MM.1S (cell line): ENCODE measurements at regions not wholly inside any gene's neighbourhood (a gene's known extent, or its start where the extent isn't known, plus 50 kb on each side); places are given as distances from the start of the nearest gene placed in this dataset.

ENCODE experiments used
- DNase-seq: peaks from one replicate; pipeline ENCODE4 v3.0.0-alpha.2; 2015
- H2AFZ ChIP-seq: fragments of 300-600 bp; sonication (generic); 2 replicates; pipeline ENCODE4 v1.6.0; 2016; ENCODE audit warnings: antibody characterized with exemption, low read length
- H3F3A ChIP-seq: fragments of 300-600 bp; sonication (generic); 2 replicates; pipeline ENCODE4 v1.6.1; 2016; ENCODE audit warnings: mild to moderate bottlenecking, antibody characterized with exemption, low read length, moderate library complexity, mixed read lengths; ENCODE audit not compliant: insufficient read depth
- H3K27ac ChIP-seq: fragments of 300-600 bp; sonication (generic); 2 replicates; pipeline ENCODE4 v1.5.1; 2016; ENCODE audit warnings: mild to moderate bottlenecking, low read length
- H3K27me3 ChIP-seq: fragments of 300-600 bp; sonication (generic); replicated peaks from 2 replicates; pipeline ENCODE4 v1.6.0; 2016; ENCODE audit warnings: low read length; ENCODE audit not compliant: insufficient read depth
- H3K36me3 ChIP-seq: fragments of 300-600 bp; sonication (generic); replicated peaks from 2 replicates; pipeline ENCODE4 v1.6.1; 2016; ENCODE audit warnings: mild to moderate bottlenecking, low read length, mixed read lengths; ENCODE audit not compliant: insufficient read depth
- H3K4me1 ChIP-seq: fragments of 300-600 bp; sonication (generic); 2 replicates; pipeline ENCODE4 v1.6.1; 2016; ENCODE audit warnings: low read length, mixed read lengths
- H3K4me2 ChIP-seq: fragments of 300-600 bp; sonication (generic); 2 replicates; pipeline ENCODE4 v1.6.0; 2016; ENCODE audit warnings: low read depth, low read length
- H3K4me3 ChIP-seq: fragments of 300-600 bp; sonication (generic); 2 replicates; pipeline ENCODE4 v1.5.1; 2016; ENCODE audit warnings: low read length, mixed read lengths
- H3K79me2 ChIP-seq: fragments of 300-600 bp; sonication (generic); 2 replicates; pipeline ENCODE4 v1.6.1; 2016; ENCODE audit warnings: mixed run types, low read length, mixed read lengths
- H3K9ac ChIP-seq: fragments of 300-600 bp; sonication (generic); 2 replicates; pipeline ENCODE4 v1.6.1; 2016; ENCODE audit warnings: low read length, mixed read lengths
- H3K9me2 ChIP-seq: fragments of 300-600 bp; sonication (generic); replicated peaks from 2 replicates; pipeline ENCODE4 v1.6.1; 2016; ENCODE audit warnings: mild to moderate bottlenecking, low read length, mixed read lengths; ENCODE audit not compliant: insufficient read depth
- H3K9me3 ChIP-seq: fragments of 300-600 bp; sonication (generic); replicated peaks from 2 replicates; pipeline ENCODE4 v1.6.1; 2016; ENCODE audit warnings: mild to moderate bottlenecking, low read length, mixed read lengths; ENCODE audit not compliant: insufficient read depth
- H4K20me1 ChIP-seq: fragments of 300-600 bp; sonication (generic); 2 replicates; pipeline ENCODE4 v1.6.1; 2016; ENCODE audit warnings: mild to moderate bottlenecking, low read length, moderate library complexity, mixed read lengths; ENCODE audit not compliant: insufficient read depth
- CTCF ChIP-seq: fragments of 300-600 bp; sonication (generic); IDR thresholded peaks from 2 replicates; pipeline ENCODE4 v1.5.1; 2016; ENCODE audit warnings: antibody characterized with exemption, low read length, mixed read lengths
- EZH2 ChIP-seq: fragments of 300-600 bp; sonication (generic); optimal IDR thresholded peaks from 2 replicates; pipeline ENCODE3; 2017; ENCODE audit warnings: low read depth, mild to moderate bottlenecking, antibody characterized with exemption, low read length, mixed read lengths
- EZH2phosphoT487 ChIP-seq: fragments of 300-600 bp; sonication (generic); IDR thresholded peaks from 2 replicates; pipeline ENCODE4 v1.6.1; 2018; ENCODE audit warnings: antibody characterized with exemption, low read length

GRCh38 chr5:89520771-89521170, 637.8 kb upstream of the MEF2C start:
- H2AFZ ChIP-seq: no peak overlapping the region
- H3K4me3 ChIP-seq: no peak overlapping the region
- H3K79me2 ChIP-seq: no peaks in the 10 kb centered on the region
- no peak overlapping the region for H3K27ac ChIP-seq
- H3K27me3 ChIP-seq: no peaks in the 10 kb centered on the region
- H3K9me2 ChIP-seq: no peaks in the 10 kb centered on the region
- H3K36me3 ChIP-seq: no peaks in the 10 kb centered on the region
- H3K9me3 ChIP-seq: no peaks in the 10 kb centered on the region
- DNase-seq: no peak
- H3K4me1 ChIP-seq: no peaks in the 10 kb centered on the region
- no peak for TF ChIP-seq EZH2
- no peaks in the 10 kb centered on the region for H3F3A ChIP-seq
- no peak overlapping the region for H3K4me2 ChIP-seq
- H3K9ac ChIP-seq: no peak overlapping the region
- H4K20me1 ChIP-seq: no peaks in the 10 kb centered on the region

- no peak overlapping the region for H3K9ac ChIP-seq
- DNase-seq: no peak
- no peaks in the 10 kb centered on the region for H4K20me1 ChIP-seq
- H3K4me3 ChIP-seq: no peak overlapping the region
- no peaks in the 10 kb centered on the region for H3K79me2 ChIP-seq
- H3F3A ChIP-seq: no peaks in the 10 kb centered on the region
- H3K36me3 ChIP-seq: no peaks in the 10 kb centered on the region
- TF ChIP-seq EZH2phosphoT487 (no peak), EZH2 (no peak)
- no peaks in the 10 kb centered on the region for H3K9me2 ChIP-seq
- no peak overlapping the region for H3K27ac ChIP-seq
- no peak overlapping the region for H3K4me2 ChIP-seq
- no peak overlapping the region for H2AFZ ChIP-seq
- no peaks in the 10 kb centered on the region for H3K27me3 ChIP-seq
- H3K4me1 ChIP-seq: no peaks in the 10 kb centered on the region
- H3K9me3 ChIP-seq: no peaks in the 10 kb centered on the region
Measured at GRCh38 chr5:89513299-89514044, 630.5 kb upstream of the MEF2C start.

GRCh38 chr5:89504051-89504450, 621.1 kb upstream of the MEF2C start:
- Histone ChIP-seq H2AFZ (no peak overlapping the region), H3K4me2 (no peak overlapping the region), H3K4me1 (no peaks in the 10 kb centered on the region), H3K79me2 (no peaks in the 10 kb centered on the region), H3K9me2 (no peaks in the 10 kb centered on the region), H3K27ac (no peak overlapping the region), H3K9ac (no peak overlapping the region), H3K36me3 (no peaks in the 10 kb centered on the region), H4K20me1 (no peaks in the 10 kb centered on the region), H3K27me3 (no peaks in the 10 kb centered on the region), H3K4me3 (no peak overlapping the region), H3F3A (no peaks in the 10 kb centered on the region), H3K9me3 (no peaks in the 10 kb centered on the region)
- DNase-seq: no peak
- TF ChIP-seq EZH2phosphoT487 (no peak), CTCF (no peak), EZH2 (no peak)

GRCh38 chr5:89499787-89500186, 616.8 kb upstream of the MEF2C start:
- H3K27ac ChIP-seq: no peak overlapping the region
- no peaks in the 10 kb centered on the region for H3K9me3 ChIP-seq

More at GRCh38 chr5:89499787-89500186, 616.8 kb upstream of the MEF2C start:
- TF ChIP-seq EZH2: no peak
- no peak for TF ChIP-seq EZH2phosphoT487
- no peak for TF ChIP-seq CTCF
- no peaks in the 10 kb centered on the region for H3K79me2 ChIP-seq
- H3K9me2 ChIP-seq: no peaks in the 10 kb centered on the region
- DNase-seq: no peak
- no peaks in the 10 kb centered on the region for H4K20me1 ChIP-seq
- H3K4me1 ChIP-seq: no peaks in the 10 kb centered on the region
- no peak overlapping the region for H2AFZ ChIP-seq
- H3K36me3 ChIP-seq: no peaks in the 10 kb centered on the region
- H3K4me3 ChIP-seq: no peak overlapping the region
- no peak overlapping the region for H3K9ac ChIP-seq
- no peak overlapping the region for H3K4me2 ChIP-seq
- H3K27me3 ChIP-seq: no peaks in the 10 kb centered on the region
- H3F3A ChIP-seq: no peaks in the 10 kb centered on the region
